ENCODE measurements at regions not wholly inside any gene's neighbourhood (a gene's known extent, or its start where the extent isn't known, plus 50 kb on each side); places are given as distances from the start of the nearest gene placed in this dataset.

GRCh38 chr10:109219935-109220605 lies 703.2 kb downstream of the XPNPEP1 start (continued):
- TF ChIP-seq, protein P1, sequence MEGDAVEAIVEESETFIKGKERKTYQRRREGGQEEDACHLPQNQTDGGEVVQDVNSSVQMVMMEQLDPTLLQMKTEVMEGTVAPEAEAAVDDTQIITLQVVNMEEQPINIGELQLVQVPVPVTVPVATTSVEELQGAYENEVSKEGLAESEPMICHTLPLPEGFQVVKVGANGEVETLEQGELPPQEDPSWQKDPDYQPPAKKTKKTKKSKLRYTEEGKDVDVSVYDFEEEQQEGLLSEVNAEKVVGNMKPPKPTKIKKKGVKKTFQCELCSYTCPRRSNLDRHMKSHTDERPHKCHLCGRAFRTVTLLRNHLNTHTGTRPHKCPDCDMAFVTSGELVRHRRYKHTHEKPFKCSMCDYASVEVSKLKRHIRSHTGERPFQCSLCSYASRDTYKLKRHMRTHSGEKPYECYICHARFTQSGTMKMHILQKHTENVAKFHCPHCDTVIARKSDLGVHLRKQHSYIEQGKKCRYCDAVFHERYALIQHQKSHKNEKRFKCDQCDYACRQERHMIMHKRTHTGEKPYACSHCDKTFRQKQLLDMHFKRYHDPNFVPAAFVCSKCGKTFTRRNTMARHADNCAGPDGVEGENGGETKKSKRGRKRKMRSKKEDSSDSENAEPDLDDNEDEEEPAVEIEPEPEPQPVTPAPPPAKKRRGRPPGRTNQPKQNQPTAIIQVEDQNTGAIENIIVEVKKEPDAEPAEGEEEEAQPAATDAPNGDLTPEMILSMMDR (IDR thresholded peaks at IDR 0.05; ENCODE audit: control extremely low read depth in 1 of 3, insufficient read depth in 1 of 3, low read depth in 1 of 3, low read length in 3 of 3): no peak
